ENCODE measurements at regions not wholly inside any gene's neighbourhood (a gene's known extent, or its start where the extent isn't known, plus 50 kb on each side); places are given as distances from the start of the nearest gene placed in this dataset.

DNA sequence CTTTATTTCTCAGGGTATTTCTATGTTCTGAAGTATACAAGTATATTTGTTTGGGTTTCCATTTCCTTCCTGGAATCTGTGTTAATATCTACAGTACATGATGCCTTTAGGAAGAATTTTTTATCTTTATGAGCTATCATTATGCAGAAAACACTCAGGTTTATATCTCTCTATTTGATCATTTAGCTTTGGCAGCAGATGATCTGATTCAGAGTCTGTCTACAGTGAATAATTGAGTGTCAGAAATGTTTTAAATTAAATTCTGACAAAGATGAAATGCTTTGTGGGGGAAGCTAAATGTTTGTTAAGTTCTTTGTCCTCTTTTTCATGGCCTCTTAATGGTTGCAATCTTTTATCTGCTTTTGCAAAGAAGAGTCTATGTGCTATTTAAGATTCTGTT lies 2141.0 kb upstream of the ACO1 start:
- no peak overlapping the region for H3K4me2 ChIP-seq (ENCODE audit: low read length)
- DNase-seq (ENCODE audit: low read depth, low spot score) (no peak), ATAC-seq (no peak)
- H4K20me1 ChIP-seq (ENCODE audit: insufficient read depth): no peaks in the 10 kb centered on the region
- no peak overlapping the region for H3K4me3 ChIP-seq (replicated peaks in 1 of 2; ENCODE audit: low read depth in 1 of 2, low read length in 2 of 2)
- no peaks in the 10 kb centered on the region for H3K27me3 ChIP-seq (ENCODE audit: insufficient read depth, low read length)
- H3K27ac ChIP-seq (ENCODE audit: low read depth, low read length): no peak overlapping the region
- intact Hi-C loops (cut with micrococcal nuclease): no loop called here
- no peaks in the 10 kb centered on the region for H3K4me1 ChIP-seq (ENCODE audit: control insufficient read depth in 1 of 2, insufficient read depth in 2 of 2, low read length in 2 of 2)
- H3K36me3 ChIP-seq (ENCODE audit: control insufficient read depth in 1 of 2, insufficient read depth in 2 of 2, low read length in 2 of 2): no peaks in the 10 kb centered on the region
- H3K9me3 ChIP-seq (ENCODE audit: control insufficient read depth in 1 of 2, insufficient read depth in 1 of 2, low read depth in 1 of 2, low read length in 2 of 2): no peaks in the 10 kb centered on the region
- no peaks in the 10 kb centered on the region for H3K79me2 ChIP-seq (ENCODE audit: insufficient read depth, low read length)
- no peaks in the 10 kb centered on the region for H3K9me2 ChIP-seq (ENCODE audit: insufficient read depth)
- H2AFZ ChIP-seq (ENCODE audit: low read depth, low read length, poor library complexity, severe bottlenecking): no peak overlapping the region
- ChIA-PET CTCF (no interaction called here), POLR2A (no interaction called here), RAD21 (ENCODE audit: low non-redundant PET in 1 of 2, low total read pairs in 2 of 2, uncharacterized antibody in 2 of 2, unreplicated experiment in 2 of 2) (no interaction called here)
- TF ChIP-seq SIN3A (IDR thresholded peaks at IDR 0.05; ENCODE audit: low read depth) (no peak), EZH2phosphoT487 (IDR thresholded peaks at IDR 0.05; ENCODE audit: borderline replicate concordance) (no peak), JUND (IDR thresholded peaks at IDR 0.05) (no peak), POLR2AphosphoS5 (IDR thresholded peaks at IDR 0.05; ENCODE audit: low read depth, low read length) (no peak)
- no TSS peak for BruUV-seq (replicated peaks)
- no peak overlapping the region for H3K9ac ChIP-seq (ENCODE audit: low read length)

DNA sequence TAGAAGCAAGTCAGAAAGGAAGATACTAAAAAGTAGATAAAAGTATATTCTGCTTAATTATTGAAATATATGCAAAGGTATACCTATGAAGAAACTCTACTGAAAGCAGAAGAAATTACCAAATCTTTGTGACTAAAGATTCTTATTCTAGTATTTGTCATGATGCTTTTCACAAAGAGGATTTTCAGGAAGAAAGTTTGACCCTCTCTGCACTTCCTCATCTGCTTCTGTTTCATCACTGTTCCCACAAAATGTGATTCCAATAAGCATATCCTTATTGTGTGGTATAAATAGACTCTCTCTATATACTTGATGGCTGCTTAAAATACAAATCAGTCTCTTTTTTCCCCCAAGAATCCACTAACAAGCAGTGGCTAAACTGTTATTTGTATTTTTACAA lies 2139.6 kb upstream of the ACO1 start:
- no peaks in the 10 kb centered on the region for H4K20me1 ChIP-seq (ENCODE audit: insufficient read depth)
- TF ChIP-seq, protein P1, sequence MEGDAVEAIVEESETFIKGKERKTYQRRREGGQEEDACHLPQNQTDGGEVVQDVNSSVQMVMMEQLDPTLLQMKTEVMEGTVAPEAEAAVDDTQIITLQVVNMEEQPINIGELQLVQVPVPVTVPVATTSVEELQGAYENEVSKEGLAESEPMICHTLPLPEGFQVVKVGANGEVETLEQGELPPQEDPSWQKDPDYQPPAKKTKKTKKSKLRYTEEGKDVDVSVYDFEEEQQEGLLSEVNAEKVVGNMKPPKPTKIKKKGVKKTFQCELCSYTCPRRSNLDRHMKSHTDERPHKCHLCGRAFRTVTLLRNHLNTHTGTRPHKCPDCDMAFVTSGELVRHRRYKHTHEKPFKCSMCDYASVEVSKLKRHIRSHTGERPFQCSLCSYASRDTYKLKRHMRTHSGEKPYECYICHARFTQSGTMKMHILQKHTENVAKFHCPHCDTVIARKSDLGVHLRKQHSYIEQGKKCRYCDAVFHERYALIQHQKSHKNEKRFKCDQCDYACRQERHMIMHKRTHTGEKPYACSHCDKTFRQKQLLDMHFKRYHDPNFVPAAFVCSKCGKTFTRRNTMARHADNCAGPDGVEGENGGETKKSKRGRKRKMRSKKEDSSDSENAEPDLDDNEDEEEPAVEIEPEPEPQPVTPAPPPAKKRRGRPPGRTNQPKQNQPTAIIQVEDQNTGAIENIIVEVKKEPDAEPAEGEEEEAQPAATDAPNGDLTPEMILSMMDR (IDR thresholded peaks at IDR 0.05 in 2 of 3, conservative IDR thresholded peaks at IDR 0.05 in 1 of 3; ENCODE audit: borderline replicate concordance in 1 of 3, insufficient read depth in 1 of 3, low read depth in 2 of 3, low read length in 2 of 3): no peak
- TF ChIP-seq, protein P2, sequence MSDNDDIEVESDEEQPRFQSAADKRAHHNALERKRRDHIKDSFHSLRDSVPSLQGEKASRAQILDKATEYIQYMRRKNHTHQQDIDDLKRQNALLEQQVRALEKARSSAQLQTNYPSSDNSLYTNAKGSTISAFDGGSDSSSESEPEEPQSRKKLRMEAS (IDR thresholded peaks at IDR 0.05): no peak
- no peak for TF ChIP-seq SP1 (IDR thresholded peaks at IDR 0.05; ENCODE audit: low read depth)
- TF ChIP-seq EZH2 (IDR thresholded peaks at IDR 0.05): no peak
- TF ChIP-seq, protein P3, sequence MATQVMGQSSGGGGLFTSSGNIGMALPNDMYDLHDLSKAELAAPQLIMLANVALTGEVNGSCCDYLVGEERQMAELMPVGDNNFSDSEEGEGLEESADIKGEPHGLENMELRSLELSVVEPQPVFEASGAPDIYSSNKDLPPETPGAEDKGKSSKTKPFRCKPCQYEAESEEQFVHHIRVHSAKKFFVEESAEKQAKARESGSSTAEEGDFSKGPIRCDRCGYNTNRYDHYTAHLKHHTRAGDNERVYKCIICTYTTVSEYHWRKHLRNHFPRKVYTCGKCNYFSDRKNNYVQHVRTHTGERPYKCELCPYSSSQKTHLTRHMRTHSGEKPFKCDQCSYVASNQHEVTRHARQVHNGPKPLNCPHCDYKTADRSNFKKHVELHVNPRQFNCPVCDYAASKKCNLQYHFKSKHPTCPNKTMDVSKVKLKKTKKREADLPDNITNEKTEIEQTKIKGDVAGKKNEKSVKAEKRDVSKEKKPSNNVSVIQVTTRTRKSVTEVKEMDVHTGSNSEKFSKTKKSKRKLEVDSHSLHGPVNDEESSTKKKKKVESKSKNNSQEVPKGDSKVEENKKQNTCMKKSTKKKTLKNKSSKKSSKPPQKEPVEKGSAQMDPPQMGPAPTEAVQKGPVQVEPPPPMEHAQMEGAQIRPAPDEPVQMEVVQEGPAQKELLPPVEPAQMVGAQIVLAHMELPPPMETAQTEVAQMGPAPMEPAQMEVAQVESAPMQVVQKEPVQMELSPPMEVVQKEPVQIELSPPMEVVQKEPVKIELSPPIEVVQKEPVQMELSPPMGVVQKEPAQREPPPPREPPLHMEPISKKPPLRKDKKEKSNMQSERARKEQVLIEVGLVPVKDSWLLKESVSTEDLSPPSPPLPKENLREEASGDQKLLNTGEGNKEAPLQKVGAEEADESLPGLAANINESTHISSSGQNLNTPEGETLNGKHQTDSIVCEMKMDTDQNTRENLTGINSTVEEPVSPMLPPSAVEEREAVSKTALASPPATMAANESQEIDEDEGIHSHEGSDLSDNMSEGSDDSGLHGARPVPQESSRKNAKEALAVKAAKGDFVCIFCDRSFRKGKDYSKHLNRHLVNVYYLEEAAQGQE (IDR thresholded peaks at IDR 0.05; ENCODE audit: low read depth): no peak
- TF ChIP-seq, protein P4, sequence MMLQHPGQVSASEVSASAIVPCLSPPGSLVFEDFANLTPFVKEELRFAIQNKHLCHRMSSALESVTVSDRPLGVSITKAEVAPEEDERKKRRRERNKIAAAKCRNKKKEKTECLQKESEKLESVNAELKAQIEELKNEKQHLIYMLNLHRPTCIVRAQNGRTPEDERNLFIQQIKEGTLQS (IDR thresholded peaks at IDR 0.05): no peak
- TF ChIP-seq YY1 (IDR thresholded peaks at IDR 0.05; ENCODE audit: extremely low read depth, insufficient replicate concordance, low read depth, low read length): no peak
- TF ChIP-seq SIN3A (IDR thresholded peaks at IDR 0.05; ENCODE audit: low read depth): no peak
- no peak for TF ChIP-seq CBX3 (IDR thresholded peaks at IDR 0.05; ENCODE audit: low read depth)
- no peak for TF ChIP-seq SRF (IDR thresholded peaks at IDR 0.05; ENCODE audit: low read depth)
- TF ChIP-seq POLR2AphosphoS5 (IDR thresholded peaks at IDR 0.05; ENCODE audit: low read depth, low read length): no peak
- no peaks in the 10 kb centered on the region for H3K9me3 ChIP-seq (ENCODE audit: control insufficient read depth in 1 of 2, insufficient read depth in 1 of 2, low read depth in 1 of 2, low read length in 2 of 2)
- H3K9me2 ChIP-seq (ENCODE audit: insufficient read depth): no peaks in the 10 kb centered on the region
- DNase-seq (ENCODE audit: low read depth, low spot score) (no peak), ATAC-seq (no peak)
- no peak overlapping the region for H3K4me3 ChIP-seq (replicated peaks in 1 of 2; ENCODE audit: low read depth in 1 of 2, low read length in 2 of 2)
- H3K79me2 ChIP-seq (ENCODE audit: insufficient read depth, low read length): no peaks in the 10 kb centered on the region
- H2AFZ ChIP-seq (ENCODE audit: low read depth, low read length, poor library complexity, severe bottlenecking): no peak overlapping the region
- intact Hi-C loops (cut with micrococcal nuclease): no loop called here
- no peak overlapping the region for H3K9ac ChIP-seq (ENCODE audit: low read length)
- no peaks in the 10 kb centered on the region for H3K36me3 ChIP-seq (ENCODE audit: control insufficient read depth in 1 of 2, insufficient read depth in 2 of 2, low read length in 2 of 2)
- H3K27ac ChIP-seq (ENCODE audit: low read depth, low read length): no peak overlapping the region
- no peaks in the 10 kb centered on the region for H3K4me1 ChIP-seq (ENCODE audit: control insufficient read depth in 1 of 2, insufficient read depth in 2 of 2, low read length in 2 of 2)
- H3K4me2 ChIP-seq (ENCODE audit: low read length): no peak overlapping the region
- BruUV-seq (replicated peaks): no TSS peak
- ChIA-PET CTCF (no interaction called here), RAD21 (ENCODE audit: low non-redundant PET in 1 of 2, low total read pairs in 2 of 2, uncharacterized antibody in 2 of 2, unreplicated experiment in 2 of 2) (no interaction called here), POLR2A (no interaction called here)
- no peaks in the 10 kb centered on the region for H3K27me3 ChIP-seq (ENCODE audit: insufficient read depth, low read length)
